Cardiac fibroblast (primary cell): ENCODE measurements at regions not wholly inside any gene's neighbourhood (a gene's known extent, or its start where the extent isn't known, plus 50 kb on each side); places are given as distances from the start of the nearest gene placed in this dataset.
"Not testable (repeated sequence)": the region's sequence is repeated elsewhere in the genome, so short reads cannot be mapped to it uniquely, and the experiment has no call there.

Experiments
- DNase-seq, 2 donors: peaks; one replicate each; pipeline versions ENCODE4 v3.0.0 to v3.0.0-alpha.2; 2010; ENCODE audit warnings: low read depth in 2 of 2
- H3K4me3 ChIP-seq, 2 donors: replicated peaks in 1 of 2; 1 replicate in 1 of 2; 2 replicates in 1 of 2; pipeline ENCODE4 v1.5.1; 2011; ENCODE audit warnings: low read depth in 2 of 2, low read length in 2 of 2, mild to moderate bottlenecking in 2 of 2, moderate library complexity in 1 of 2
- TF ChIP-seq, protein P1 (sequence below): IDR thresholded peaks from one replicate; pipeline ENCODE4 v1.5.1; 2011; ENCODE audit warnings: low read depth, mild to moderate bottlenecking, low read length, inconsistent platforms

DNA sequence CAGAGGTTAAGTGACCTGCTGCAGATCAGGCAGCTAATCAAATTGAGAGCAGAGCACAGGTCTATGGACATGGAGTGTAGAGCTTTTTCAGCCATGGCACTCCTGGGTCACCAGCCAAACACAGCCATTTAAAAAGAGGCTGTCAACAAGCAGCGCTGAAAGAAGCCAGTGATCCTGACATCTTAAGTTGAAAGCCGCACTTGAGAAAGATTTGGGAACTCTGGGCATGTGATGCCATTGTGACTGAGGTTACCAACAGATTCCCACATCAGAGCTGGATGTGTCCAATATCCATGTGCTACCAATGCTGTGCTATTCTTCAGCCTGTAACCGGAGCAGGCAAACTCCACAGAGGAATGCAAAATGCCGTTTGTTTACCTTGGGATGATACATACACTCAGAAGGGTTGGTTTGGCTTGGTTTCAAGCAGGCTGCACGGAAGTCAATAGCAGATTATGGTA is 56.2 kb upstream of the ABLIM1 start:
- H3K4me3 ChIP-seq, result no peak overlapping the region
- peak; percentile 78 to 89 for DNase-seq
- TF ChIP-seq, protein P1, sequence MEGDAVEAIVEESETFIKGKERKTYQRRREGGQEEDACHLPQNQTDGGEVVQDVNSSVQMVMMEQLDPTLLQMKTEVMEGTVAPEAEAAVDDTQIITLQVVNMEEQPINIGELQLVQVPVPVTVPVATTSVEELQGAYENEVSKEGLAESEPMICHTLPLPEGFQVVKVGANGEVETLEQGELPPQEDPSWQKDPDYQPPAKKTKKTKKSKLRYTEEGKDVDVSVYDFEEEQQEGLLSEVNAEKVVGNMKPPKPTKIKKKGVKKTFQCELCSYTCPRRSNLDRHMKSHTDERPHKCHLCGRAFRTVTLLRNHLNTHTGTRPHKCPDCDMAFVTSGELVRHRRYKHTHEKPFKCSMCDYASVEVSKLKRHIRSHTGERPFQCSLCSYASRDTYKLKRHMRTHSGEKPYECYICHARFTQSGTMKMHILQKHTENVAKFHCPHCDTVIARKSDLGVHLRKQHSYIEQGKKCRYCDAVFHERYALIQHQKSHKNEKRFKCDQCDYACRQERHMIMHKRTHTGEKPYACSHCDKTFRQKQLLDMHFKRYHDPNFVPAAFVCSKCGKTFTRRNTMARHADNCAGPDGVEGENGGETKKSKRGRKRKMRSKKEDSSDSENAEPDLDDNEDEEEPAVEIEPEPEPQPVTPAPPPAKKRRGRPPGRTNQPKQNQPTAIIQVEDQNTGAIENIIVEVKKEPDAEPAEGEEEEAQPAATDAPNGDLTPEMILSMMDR, result no peak

DNA sequence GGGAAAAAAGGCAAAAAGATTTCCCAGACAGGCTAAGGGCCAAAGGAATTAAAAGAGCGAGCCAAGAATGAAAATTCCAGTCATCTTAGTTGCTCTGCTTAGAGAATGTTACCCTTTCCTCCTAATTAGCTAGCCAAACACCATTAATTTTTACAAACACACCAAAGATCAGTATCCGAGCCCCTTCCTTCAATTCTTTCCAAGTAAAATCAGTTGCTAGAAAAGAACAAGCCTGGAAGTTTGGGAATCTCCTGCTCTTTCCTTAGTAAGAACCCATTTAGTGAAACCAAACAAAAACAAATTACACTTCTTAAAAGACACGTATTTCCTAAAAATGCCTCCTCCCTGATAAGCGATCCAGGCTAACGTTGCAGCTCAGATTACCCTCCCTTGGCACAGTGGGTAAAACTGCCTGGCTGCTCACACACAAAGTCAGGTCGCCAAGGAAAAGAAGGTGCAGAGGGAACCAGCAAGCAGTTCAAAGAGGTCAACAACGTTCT is 57.1 kb upstream of the ABLIM1 start:
- TF ChIP-seq, protein P1, result no peak
- H3K4me3 ChIP-seq, result no peak overlapping the region
- DNase-seq, result peak; percentile 71

- TF ChIP-seq, protein P1, result no peak
- H3K4me3 ChIP-seq, result no peak overlapping the region
- DNase-seq, result no peak
Observed at GRCh38 chr10:114716811-114717404, 58.8 kb upstream of the ABLIM1 start.

GRCh38 chr10:114717881-114718280 is 59.8 kb upstream of the ABLIM1 start:
- DNase-seq, H3K4me3 ChIP-seq: not testable (repeated sequence)

- no peak overlapping the region for H3K4me3 ChIP-seq
- TF ChIP-seq, protein P1, result no peak
- DNase-seq, result no peak
Observed at GRCh38 chr10:114718374-114718773, 60.3 kb upstream of the ABLIM1 start.

DNA sequence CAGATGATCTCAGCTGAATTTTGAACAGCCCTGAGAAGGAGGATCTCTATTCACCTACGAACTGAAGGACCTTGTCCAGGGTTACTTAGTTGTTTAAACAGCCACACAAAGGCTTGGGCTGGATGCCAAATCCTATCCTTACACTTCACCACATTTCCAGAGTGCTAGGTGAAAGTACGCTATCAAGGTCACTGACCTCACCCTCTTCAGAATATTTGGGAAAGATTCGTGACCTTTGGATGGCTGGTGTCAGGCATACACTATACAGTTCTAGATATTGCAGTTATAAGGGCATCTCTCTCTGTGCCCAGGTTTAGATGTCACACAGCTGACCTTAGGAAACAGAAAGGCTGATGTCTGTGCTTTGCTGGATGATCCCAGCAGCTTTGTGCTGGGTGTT is 61.2 kb upstream of the ABLIM1 start:
- no peak for DNase-seq
- TF ChIP-seq, protein P1, result no peak
- no peak overlapping the region for H3K4me3 ChIP-seq

DNA sequence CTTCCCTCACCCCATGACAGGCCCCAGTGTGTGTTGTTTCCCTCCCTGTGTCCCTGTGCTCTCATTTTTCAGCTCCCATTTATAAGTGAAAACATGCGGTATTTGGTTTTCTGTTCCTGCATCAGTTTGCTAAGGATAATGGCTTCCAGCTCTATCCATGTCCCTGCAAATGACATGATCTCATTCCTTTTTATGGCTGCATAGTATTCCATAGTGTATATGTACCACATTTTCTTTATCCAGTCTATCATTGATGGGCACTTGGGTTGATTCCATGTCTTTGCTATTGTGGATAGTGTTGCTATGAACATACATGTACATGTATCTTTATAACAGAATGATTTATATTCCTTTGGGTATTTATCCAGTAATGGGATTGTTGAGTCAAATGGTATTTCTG is 61.9 kb upstream of the ABLIM1 start:
- H3K4me3 ChIP-seq, DNase-seq: not testable (repeated sequence)

- TF ChIP-seq, protein P1, result no peak
- no peak overlapping the region for H3K4me3 ChIP-seq
- DNase-seq, result no peak
Observed at GRCh38 chr10:114720685-114721278, 62.7 kb upstream of the ABLIM1 start.

DNA sequence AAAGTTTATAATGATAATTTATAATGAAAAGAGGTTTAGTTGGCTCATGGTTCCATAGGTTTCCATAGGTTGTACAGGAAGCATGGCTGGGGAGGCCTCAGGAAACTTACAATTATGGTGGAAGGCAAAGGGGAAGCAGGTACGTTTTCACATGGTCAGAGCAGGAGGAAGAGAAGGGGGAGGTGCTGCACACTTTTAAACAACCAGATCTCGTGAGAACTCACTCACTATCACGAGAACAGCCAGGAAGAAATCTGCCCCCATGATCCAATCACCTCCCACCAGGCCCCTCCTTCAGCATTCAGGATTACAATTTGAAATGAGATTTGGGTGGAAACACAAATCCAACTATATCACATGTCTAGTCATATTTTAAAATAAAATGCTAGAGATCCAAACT is 64.1 kb upstream of the ABLIM1 start:
- not testable (repeated sequence) for DNase-seq, H3K4me3 ChIP-seq
